HG02938 (cell line): ENCODE measurements at regions not wholly inside any gene's neighbourhood (a gene's known extent, or its start where the extent isn't known, plus 50 kb on each side); places are given as distances from the start of the nearest gene placed in this dataset.
"Not testable (repeated sequence)": the region's sequence is repeated elsewhere in the genome, so short reads cannot be mapped to it uniquely, and the experiment has no call there.

Experiments
- ATAC-seq: cut with Tn5 transposase; IDR thresholded peaks from one replicate; pipeline ENCODE4 v1.9.1; 2021; ENCODE audit warnings: mild to moderate bottlenecking, moderate library complexity; ENCODE audit not compliant: unreplicated experiment

DNA sequence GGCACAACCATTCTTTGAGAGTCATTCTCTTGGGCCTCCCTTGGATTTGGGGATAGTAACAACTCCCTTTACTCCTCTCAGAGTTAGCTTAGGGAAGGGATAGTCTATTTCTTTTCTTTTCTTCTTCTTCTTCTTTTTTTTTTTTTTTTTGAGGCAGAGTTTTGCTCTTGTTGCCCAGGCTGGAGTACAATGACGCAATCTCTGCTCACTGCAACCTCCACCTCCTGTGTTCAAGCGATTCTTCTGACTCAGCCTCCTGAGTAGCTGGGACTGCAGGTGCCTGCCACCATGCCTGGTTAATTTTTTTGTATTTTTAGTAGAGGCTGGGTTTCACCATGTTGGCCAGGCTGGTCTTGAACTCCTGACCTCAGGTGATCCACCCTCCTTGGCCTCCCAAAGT, 465.8 kb downstream of the PLCL1 start:
- not testable (repeated sequence) for ATAC-seq

DNA sequence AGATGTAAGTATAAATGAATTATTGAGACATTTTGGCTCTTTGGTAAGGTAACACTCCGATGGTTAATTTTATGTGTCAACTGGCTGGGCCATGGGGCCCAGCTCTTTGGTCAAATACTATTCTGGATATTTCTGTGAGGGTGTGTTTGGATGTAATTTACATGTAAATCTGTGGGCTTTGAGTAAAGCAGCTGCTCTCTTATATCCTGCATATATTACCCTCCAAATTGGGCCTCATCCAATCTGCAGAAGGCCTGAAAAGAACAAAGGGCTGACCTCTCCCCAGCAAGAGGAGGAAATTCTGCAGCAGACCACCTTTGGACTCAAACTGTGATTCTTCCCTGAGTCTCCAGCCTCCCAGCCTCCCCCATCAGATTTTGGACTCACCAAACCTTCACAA, 464.1 kb downstream of the PLCL1 start:
- no peak for ATAC-seq

DNA sequence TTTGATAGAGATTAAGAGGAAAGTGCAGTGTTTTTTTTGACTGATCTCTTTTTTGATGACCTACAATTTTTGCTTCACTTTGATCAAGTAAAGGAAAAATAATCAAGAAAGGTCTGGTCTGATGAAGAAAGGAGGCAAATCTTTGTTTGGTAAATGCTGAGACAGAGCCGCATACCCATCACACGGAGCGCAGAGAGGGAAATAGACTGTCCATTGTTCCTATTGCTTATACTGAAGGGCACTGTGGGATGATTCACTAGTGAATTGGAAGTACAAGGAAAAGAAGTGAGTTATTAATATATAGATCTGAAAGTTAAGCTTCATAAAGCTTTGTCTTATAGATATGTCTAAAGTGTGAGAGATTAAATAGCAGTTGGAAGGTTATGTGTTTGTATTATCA, 455.1 kb downstream of the PLCL1 start:
- ATAC-seq = no peak

DNA sequence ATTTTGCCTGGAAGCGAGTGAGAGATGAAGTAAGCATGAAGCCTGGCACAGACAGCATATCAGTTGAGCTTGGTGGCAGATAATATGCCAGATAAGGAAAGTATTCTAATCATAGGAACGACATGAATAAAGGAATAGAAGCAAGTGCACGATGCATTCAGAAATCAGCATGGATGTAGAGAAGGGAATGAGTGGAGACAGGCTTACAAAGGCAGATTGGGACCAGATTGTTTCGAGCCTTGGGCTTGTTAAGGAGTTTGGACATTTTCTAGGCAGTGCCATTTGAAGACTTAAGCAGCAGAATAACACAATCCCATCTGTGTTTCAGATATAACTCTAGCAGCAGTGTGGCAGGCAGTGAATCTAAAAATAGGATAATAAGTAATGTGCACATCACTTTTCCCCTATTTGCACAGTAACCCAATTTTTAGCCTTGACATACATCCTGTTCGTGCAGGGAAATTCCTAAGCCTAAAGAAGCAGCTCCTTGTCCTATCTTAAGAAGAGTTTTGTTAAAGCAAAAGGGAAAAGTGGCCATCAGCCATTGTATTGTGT, 450.2 kb downstream of the PLCL1 start:
- no peak for ATAC-seq

DNA sequence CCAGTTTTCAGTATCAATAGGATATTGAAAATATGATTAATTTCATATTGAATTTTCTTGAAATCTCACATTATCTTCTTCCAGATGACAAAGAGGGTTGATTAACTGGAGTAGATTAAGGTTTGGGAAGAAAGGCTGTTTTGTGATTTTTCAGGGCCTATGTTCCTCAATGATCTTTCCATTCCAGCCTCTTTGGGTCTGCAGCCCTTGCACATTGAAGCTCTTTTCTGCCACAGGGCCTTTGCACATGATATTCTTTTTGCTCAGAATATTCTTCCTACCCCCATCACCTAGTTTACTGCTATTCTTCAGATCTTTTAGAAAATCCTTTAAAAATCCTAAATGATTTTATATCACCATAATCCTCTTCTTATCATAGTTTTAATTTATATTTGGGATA, 449.6 kb downstream of the PLCL1 start:
- no peak for ATAC-seq

DNA sequence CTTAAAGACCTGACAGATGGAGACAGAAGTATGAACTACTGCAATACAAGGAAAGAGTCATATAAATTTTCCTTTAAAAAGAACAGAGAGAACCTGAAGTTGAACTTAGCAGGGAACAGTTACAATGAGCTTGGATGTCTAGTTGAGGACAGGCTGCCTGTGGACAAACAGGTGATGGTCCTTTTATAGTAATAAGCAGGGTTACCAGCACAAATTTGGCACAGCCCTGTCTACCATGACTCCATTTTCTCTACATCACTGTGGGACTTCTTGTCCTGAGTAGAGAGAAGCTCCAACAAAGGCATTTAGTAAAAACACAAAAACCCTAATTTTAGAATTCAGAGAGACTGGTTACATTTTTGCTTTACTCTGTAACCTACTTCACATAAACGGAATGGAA, 448.1 kb downstream of the PLCL1 start:
- no peak for ATAC-seq

DNA sequence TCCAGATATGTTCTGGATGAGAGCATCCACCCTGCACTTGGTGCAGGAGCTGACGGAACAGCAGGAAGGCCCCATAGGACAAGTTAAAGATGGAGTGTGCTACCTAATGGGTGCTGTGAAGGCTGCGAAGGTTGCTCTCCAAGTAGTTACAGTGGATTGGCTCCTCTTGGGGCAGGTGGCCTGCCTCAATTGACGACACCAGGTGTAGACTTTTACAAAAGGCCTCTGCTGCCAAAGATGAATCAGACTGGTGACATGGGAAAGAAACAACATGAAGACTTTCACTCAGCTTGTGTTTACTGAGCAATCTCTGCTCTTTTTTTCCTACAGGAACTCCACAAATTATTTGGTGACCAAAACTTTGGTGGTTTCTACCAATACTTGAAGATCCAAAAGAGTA, 437.7 kb downstream of the PLCL1 start:
- ATAC-seq = no peak

DNA sequence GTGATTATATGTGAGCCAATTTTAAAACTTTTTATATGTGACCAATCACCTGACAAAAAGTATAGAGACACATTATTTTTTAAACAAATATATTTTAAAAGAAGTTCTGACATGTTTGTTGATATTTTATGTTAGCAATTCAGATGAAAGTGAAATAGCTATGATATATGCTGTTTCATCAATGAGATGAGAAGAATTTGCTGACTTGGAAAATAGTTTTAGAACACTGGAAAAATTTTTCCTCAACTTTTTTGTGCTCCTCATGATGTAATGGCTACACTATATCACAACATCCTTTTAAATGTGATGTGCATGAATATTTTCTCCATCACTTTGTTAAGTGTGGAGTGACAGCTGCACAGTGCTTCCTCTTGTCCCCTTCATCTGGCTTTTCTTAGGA, 434.0 kb downstream of the PLCL1 start:
- ATAC-seq = no peak

DNA sequence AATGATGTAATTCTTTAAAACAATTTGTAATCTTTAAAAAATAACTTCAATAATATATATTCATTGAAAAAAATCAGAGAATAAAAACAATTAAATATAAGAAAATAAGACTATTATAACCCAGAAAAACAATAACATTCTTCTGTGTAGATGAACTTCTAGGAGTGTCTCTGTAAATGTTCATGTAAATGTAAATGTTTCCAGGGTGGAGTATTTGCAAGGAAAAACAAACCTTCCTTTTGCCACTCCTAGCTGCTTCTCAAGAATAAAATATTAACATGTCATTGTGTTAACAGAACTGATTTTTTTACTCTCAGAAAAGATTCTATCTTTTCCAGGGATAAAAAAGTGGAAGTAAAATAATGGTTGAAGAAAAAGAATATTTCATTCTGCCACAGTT, 431.9 kb downstream of the PLCL1 start:
- no peak for ATAC-seq

DNA sequence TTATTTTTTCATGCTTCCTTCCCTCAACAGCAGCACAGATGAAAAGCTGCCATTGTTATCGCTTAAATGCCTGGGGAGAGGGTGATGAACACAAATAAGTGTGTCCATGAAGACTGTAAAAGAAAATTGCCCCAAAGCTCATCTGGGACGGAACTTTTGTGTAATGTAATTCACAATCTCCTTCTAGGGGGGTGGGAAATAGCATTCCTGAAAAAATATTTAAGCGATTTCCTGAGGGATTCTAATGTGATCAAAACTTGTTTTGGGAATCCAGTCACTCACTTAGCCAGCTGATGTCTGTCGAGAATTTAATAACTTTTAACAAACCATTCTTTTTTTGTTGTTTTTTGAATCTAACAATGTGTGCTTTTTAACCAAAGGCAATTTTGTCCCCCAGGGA, 427.9 kb downstream of the PLCL1 start:
- no peak for ATAC-seq

DNA sequence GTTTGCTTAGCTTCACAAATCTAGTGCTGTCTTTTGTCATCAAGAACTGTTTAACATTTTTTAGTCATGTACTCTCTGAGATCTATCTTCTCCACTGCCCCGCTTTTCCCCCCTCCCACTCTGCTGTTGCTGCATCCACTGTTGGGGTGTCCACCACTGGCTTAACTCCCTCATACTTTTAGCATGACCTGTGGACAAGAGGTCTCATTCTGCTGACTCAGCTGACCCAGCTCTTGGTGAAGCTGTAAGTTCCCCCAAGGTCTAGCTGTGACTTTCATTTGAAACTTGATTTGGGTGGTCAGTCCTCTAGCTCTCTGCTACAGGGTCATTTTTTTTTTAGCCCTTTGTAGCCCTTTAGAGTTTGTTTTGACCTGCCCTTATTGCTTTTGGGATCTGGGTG, 427.2 kb downstream of the PLCL1 start:
- no peak for ATAC-seq

DNA sequence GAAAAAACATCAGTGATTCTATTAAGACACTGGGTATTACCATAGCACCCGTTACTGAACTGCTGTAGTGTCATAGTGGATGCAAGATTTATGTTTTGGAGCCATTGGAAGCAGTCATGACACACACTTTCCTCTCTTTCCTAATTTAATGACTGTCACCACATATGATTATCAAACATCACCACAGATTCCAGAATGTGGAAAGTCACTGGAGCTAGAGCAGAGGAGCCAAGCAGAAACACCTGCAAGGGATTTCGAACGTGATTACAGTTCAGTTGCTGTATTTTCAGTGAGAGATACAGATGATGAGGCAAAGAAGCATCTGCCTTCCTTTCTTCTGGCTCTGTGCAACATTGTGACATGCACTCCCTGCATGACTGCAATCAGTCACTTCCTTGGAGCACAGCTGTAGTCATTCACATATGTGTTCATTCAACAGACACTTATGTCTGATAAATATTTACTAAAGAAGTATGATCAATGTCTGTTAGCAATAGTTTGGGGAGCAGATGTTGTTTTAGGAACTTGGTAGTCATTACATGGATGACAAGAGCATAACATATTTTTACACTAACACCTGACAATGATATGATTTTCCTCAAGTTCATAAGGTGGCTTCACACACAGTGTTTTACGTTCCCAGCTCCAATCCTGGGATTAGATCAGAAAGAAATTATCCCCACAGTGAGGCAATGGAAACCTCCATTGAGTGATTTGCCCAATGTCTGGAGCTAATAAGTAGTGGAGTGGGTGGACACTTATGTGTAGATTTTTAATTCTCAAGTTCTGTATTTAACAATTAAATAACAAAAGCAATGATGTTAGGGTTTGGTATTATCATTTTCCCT, 416.6 kb downstream of the PLCL1 start:
- ATAC-seq = no peak

DNA sequence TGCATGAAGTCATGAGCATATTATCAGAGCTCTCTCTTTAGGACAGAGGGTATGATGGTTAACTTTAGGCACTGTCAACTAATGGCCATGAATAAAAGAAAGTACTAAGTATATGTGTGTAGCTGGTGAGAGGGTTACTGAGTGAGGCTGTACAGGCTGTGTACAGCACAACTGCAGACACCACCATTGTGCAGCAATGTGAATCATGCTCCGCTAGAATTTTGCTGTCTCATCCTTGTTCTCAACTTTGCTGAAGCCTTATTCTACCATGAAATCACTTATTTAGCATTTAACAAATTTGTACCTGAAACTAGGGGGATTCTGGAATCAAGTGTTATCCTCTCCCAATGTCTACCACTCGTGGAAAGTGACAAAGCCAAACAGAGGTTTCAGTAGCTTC, 414.9 kb downstream of the PLCL1 start:
- no peak for ATAC-seq

DNA sequence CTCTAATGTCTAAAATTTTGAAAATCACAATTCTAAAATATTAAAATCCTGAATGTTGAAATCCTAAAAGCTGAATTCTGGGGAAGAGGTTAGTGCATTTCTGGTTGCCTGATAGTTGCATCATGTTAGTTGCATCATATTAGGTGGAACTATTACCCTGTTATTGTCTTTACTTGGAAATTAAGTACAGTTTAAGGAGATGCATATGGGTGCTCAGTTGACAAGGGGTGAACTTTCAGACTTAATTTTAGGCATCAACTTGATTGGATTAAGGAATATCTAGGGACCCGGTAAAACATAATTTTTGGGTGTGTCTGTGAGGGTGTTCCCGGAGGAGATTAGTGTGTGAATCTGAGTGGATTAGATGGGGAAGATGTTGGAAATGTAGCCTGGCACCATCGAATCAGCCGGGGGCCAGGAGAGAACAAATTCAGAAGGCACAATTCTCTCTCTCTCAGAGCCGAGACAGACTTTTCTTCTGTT, 409.8 kb downstream of the PLCL1 start:
- ATAC-seq = no peak

DNA sequence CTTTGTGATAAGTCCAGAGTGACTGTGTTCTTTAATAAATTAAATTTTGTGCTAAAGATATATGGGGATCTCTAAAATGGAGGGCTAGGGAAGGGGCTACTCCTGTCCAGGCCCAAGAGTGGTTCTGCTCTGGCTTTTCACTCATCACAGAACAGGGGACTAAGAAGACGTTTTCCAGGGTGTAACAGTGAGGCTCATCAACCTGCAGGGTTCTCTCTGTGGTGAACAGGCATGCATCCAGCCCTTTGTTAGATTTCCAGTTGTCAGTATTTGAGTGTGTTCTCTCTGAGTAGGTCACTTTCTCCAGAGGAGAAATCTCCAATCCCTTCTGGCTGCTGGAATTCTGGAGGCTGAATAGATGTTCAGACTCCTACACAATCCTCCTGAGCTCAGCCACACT, 408.9 kb downstream of the PLCL1 start:
- no peak for ATAC-seq

DNA sequence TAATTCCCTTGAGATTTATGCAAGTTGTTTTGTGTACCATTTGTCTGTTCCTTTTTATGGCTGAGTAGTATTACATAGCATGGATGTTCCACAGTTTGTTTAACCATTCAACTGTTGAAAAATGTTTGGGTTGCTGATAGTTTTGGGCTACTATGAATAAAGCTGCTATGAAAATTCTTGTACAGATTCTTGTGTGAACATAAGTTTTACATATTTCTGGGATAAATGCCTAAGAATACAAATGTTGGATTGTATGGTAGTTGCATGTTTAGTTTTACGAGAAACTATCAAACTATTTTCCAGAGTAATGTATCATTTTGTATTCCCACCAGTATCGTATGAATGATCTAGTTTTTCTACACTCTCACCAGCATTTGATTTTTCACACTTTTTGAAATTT, 407.3 kb downstream of the PLCL1 start:
- ATAC-seq = no peak

DNA sequence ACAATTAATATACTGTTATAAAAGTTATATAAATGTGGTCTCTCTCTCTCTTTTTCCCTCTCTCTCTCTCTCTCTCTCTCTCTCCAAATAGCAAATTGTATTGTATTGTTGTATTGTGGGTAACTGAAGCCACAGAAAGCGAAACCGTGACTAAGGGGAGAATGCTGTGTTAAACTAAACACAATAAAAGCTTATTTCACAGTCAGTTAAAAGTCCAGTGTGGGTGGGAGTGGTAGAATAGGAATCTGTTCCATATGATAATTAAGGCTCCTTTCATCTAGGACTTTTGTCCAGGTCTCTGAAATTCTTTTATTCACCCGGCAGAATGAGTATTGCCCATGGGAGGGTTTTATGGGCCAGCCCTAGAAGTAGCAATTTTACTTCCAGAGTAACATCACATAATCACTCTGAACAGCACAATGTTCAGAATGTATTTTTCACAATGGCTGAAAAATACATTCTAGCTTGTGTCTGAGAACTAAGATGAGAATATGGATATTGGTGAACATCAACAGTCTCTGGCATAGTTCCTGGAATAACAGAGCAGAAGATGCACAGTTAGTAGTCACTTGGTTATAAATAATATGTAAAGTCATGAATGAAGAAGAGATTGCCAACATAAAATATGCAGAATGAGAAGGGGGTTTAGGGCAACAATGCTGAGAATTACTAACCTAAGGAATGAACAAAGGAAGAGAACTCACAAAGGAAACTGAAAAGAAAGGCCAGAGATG, 399.1 kb downstream of the PLCL1 start:
- ATAC-seq = no peak
